ENCODE measurements at regions not wholly inside any gene's neighbourhood (a gene's known extent, or its start where the extent isn't known, plus 50 kb on each side); places are given as distances from the start of the nearest gene placed in this dataset.

DNA sequence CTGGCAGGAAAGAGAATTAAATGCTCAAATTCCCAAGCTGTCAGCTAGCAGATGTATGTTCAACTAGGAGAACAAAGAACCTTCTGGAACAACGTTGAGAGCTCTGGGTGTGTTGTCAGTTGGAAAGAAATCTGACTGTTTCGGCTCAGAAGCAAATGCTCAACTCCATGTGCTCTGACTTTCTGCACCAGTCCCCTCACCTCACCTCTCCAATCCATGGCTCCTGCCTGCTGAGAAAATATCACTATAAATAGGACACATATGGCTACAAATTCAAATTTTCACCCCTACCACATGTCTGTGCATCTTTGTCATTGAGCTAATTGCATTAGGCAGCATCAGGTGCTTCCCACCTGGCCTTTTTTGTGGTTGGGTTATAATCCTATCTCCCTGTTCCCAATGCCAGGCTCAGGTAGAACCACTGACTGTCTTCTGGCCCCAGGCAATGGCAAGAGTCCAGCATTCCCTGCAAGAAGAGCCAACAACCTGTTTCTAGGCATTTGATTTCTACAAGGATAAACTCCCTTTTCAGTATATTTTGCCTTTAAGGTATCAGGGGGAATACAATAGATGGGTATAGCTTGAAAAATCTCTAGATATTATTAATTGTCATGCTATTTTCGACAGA, 142.6 kb upstream of the LSM8 start:
- TF ChIP-seq, protein P1, sequence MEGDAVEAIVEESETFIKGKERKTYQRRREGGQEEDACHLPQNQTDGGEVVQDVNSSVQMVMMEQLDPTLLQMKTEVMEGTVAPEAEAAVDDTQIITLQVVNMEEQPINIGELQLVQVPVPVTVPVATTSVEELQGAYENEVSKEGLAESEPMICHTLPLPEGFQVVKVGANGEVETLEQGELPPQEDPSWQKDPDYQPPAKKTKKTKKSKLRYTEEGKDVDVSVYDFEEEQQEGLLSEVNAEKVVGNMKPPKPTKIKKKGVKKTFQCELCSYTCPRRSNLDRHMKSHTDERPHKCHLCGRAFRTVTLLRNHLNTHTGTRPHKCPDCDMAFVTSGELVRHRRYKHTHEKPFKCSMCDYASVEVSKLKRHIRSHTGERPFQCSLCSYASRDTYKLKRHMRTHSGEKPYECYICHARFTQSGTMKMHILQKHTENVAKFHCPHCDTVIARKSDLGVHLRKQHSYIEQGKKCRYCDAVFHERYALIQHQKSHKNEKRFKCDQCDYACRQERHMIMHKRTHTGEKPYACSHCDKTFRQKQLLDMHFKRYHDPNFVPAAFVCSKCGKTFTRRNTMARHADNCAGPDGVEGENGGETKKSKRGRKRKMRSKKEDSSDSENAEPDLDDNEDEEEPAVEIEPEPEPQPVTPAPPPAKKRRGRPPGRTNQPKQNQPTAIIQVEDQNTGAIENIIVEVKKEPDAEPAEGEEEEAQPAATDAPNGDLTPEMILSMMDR (IDR thresholded peaks at IDR 0.05): no peak
- TF ChIP-seq ZFX (IDR thresholded peaks at IDR 0.05; ENCODE audit: borderline replicate concordance): no peak

Measured in 22Rv1 (cell line).